K562 (cell line): ENCODE measurements at regions not wholly inside any gene's neighbourhood (a gene's known extent, or its start where the extent isn't known, plus 50 kb on each side); places are given as distances from the start of the nearest gene placed in this dataset.

ENCODE experiments used
- ATAC-seq: fragments of 200-7000 bp; cut with Tn5 transposase; 3 replicates; pipeline ENCODE4 v1.9.1; 2020; ENCODE audit warnings: moderate library complexity
- BruUV-seq: library from RNA; stranded (reverse); fragments of 400-500 nt; replicated peaks from 2 replicates; lab custom pipeline; 2021; lab: Mats Ljungman, UMichigan
- CTCF ChIA-PET: fragments of 300-600 bp; formaldehyde crosslinking; extraction: SDS; loops from one replicate; lab custom pipeline; 2021; ENCODE audit warnings: low intra/inter-chr PET ratio; lab: Yijun Ruan, JAX
- POLR2A ChIA-PET: fragments of 300-600, 350-650 bp; sonication (Branson Sonifier 250); formaldehyde crosslinking; extraction: SDS; loops from one replicate; lab custom pipeline; 2021; ENCODE audit warnings: antibody characterized with exemption, inconsistent platforms; lab: Yijun Ruan, JAX
- DNase-seq, 4 experiments: peaks; one replicate each; pipeline versions ENCODE4 v3.0.0 to v3.0.0-alpha.2; 2011 to 2018; ENCODE audit warnings: low spot score in 3 of 4, mixed read lengths in 3 of 4; ENCODE audit errors: extremely low read depth in 1 of 4
- FAIRE-seq: peaks from 2 replicates; lab custom pipeline; 2011; peaks lifted over from hg19 to GRCh38; lab: Jason Lieb, UNC
- H2AFZ ChIP-seq: 2 replicates; pipeline ENCODE4 v1.6.0; 2011; ENCODE audit warnings: low read depth, low read length, control low read depth, inconsistent platforms
- H3K27ac ChIP-seq: fragments of 200-600 bp; 3 replicates; pipeline ENCODE4 v1.8.0; 2011; ENCODE audit warnings: low read depth, mild to moderate bottlenecking, control low read depth, inconsistent platforms, low read length, moderate library complexity, mixed read lengths; ENCODE audit errors: extremely low read depth
- H3K27me3 ChIP-seq, 2 experiments: fragments of 300-600 bp in 1 of 2; 2 replicates in 1 of 2; 3 replicates in 1 of 2; pipeline versions ENCODE4 v1.6.0 to v1.8.0; 2011; ENCODE audit warnings: inconsistent platforms in 2 of 2, low read length in 2 of 2, mild to moderate bottlenecking in 1 of 2, mixed read lengths in 1 of 2, moderate library complexity in 1 of 2; ENCODE audit not compliant: control insufficient read depth in 2 of 2, insufficient read depth in 2 of 2
- H3K36me3 ChIP-seq: fragments of 300-600 bp; 3 replicates; pipeline ENCODE4 v1.8.0; 2011; ENCODE audit warnings: mild to moderate bottlenecking, low read length, inconsistent platforms; ENCODE audit not compliant: control insufficient read depth, insufficient read depth
- H3K4me1 ChIP-seq, 2 experiments: fragments of 200-600 bp in 1 of 2; replicated peaks in 1 of 2; 2 replicates in 1 of 2; 3 replicates in 1 of 2; pipeline versions ENCODE4 v1.5.1 to v1.8.0; 2011; ENCODE audit warnings: inconsistent platforms in 2 of 2, low read length in 2 of 2, mild to moderate bottlenecking in 1 of 2, mixed read lengths in 1 of 2, moderate library complexity in 1 of 2; ENCODE audit not compliant: control insufficient read depth in 2 of 2, insufficient read depth in 2 of 2
- H3K4me2 ChIP-seq: 2 replicates; pipeline ENCODE4 v1.6.1; 2011; ENCODE audit warnings: low read length, control low read depth, inconsistent platforms, mixed read lengths; ENCODE audit not compliant: insufficient read depth
- H3K4me3 ChIP-seq: fragments of 200-600 bp; sonication (generic), shearing (Covaris generic); 2 replicates; pipeline ENCODE4 v1.5.1; 2016; ENCODE audit warnings: control low read depth, inconsistent platforms
- H3K79me2 ChIP-seq: fragments of 200-600 bp; 3 replicates; pipeline ENCODE4 v1.8.0; 2011; ENCODE audit warnings: low read length, inconsistent platforms; ENCODE audit not compliant: control insufficient read depth, insufficient read depth
- H3K9ac ChIP-seq, 2 experiments: 2 replicates each; pipeline versions ENCODE4 v1.6.0 to v1.6.1; 2011; ENCODE audit warnings: low read depth in 2 of 2, low read length in 2 of 2, control low read depth in 1 of 2, inconsistent platforms in 1 of 2, mild to moderate bottlenecking in 1 of 2, mixed read lengths in 1 of 2; ENCODE audit not compliant: insufficient read depth in 1 of 2
- H3K9me1 ChIP-seq: one replicate; pipeline ENCODE4 v1.6.0; 2011; ENCODE audit warnings: inconsistent platforms, mild to moderate bottlenecking, low read length, moderate library complexity; ENCODE audit not compliant: control insufficient read depth, insufficient read depth
- H3K9me3 ChIP-seq: replicated peaks from 2 replicates; pipeline ENCODE4 v1.5.1; 2011; ENCODE audit warnings: low read depth, low read length, inconsistent platforms; ENCODE audit not compliant: control insufficient read depth, insufficient read depth
- H4K20me1 ChIP-seq: replicated peaks from 2 replicates; pipeline ENCODE4 v1.6.1; 2011; ENCODE audit warnings: low read length, inconsistent platforms, mixed read lengths; ENCODE audit not compliant: control insufficient read depth, insufficient read depth
- CC2D1A ChIP-seq: fragments of 450-650 bp; IDR thresholded peaks from 2 replicates; pipeline ENCODE4 v1.6.1; 2017; ENCODE audit warnings: mild to moderate bottlenecking
- CSDE1 ChIP-seq, 2 experiments: fragments of 450-650 bp; IDR thresholded peaks; 2 replicates each; pipeline ENCODE4 v1.6.1; 2016; ENCODE audit warnings: mild to moderate bottlenecking in 1 of 2
- TAL1 ChIP-seq: fragments of 450-650 bp; IDR thresholded peaks from 2 replicates; pipeline ENCODE4 v1.6.1; 2016; ENCODE audit warnings: mild to moderate bottlenecking
- YY1 ChIP-seq, 3 experiments: IDR thresholded peaks; 2 replicates each; pipeline ENCODE4 v1.6.1; 2011; ENCODE audit warnings: low read length in 2 of 3, mild to moderate bottlenecking in 2 of 3, moderate library complexity in 2 of 3, borderline replicate concordance in 1 of 3, control low read depth in 1 of 3, low read depth in 1 of 3; ENCODE audit not compliant: insufficient read depth in 3 of 3, insufficient replicate concordance in 2 of 3, control insufficient read depth in 1 of 3, insufficient read length in 1 of 3; ENCODE audit errors: extremely low read depth in 1 of 3
- ZBTB8A ChIP-seq: fragments of 450-650 bp; IDR thresholded peaks from 2 replicates; pipeline ENCODE4 v1.6.1; 2018; ENCODE audit warnings: mild to moderate bottlenecking, moderate library complexity; ENCODE audit not compliant: partially characterized antibody
- in situ Hi-C: fragments of 300-500 bp; cut with MboI; formaldehyde crosslinking; loops from 4 replicates; pipeline ENCODE4 v1.15.0; 2018; ENCODE audit warnings: inconsistent platforms, mixed read lengths
- intact Hi-C: fragments of 100-400 bp; cut with micrococcal nuclease; formaldehyde crosslinking; loops from 2 replicates; pipeline ENCODE4 v1.14.2; 2022
- TF ChIP-seq, protein P1 (sequence below): fragments of 450-650 bp; formaldehyde crosslinking; IDR thresholded peaks from 2 replicates; pipeline ENCODE4 v1.4.0; 2020; ENCODE audit warnings: mild to moderate bottlenecking, moderate library complexity
- TF ChIP-seq, protein P2 (sequence below), 2 experiments: fragments of 200-800 bp in 1 of 2; sonication (Bioruptor generic) in 1 of 2; sonication (generic) in 1 of 2; formaldehyde crosslinking in 1 of 2; IDR thresholded peaks in 1 of 2; conservative IDR thresholded peaks in 1 of 2; 2 replicates each; pipeline versions ENCODE4 v1.5.0 to v1.6.1; 2016 to 2020; ENCODE audit warnings: missing compliant biosample characterization in 1 of 2, missing genetic modification characterization in 1 of 2, missing genetic modification reagents in 1 of 2
- TF ChIP-seq, protein P3 (sequence below): fragments of 450-650 bp; IDR thresholded peaks from 2 replicates; pipeline ENCODE4 v1.7.1; 2018; ENCODE audit warnings: mild to moderate bottlenecking, low read depth; ENCODE audit not compliant: partially characterized antibody

DNA sequence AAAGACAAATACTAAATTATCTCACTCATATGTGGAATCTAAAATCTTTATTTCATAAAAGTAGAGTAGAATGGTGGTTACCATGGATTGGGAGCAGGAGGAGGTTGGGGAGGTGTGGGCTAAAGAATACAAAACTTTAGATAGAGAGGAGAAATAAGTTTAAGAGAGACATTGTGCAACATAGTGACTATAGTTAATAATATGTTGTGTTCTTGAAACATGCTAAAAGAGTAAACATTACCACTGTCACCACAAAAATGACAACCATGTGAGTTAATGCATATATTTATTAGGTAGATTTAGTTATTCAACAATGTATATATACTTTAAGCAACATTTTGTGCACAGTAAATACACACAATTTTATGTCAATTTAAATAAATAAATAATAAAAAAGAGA, 128.5 kb upstream of the COL3A1 start:
- H3K36me3 ChIP-seq = no peaks in the 10 kb centered on the region
- no peaks in the 10 kb centered on the region for H3K9me3 ChIP-seq
- no peak for FAIRE-seq
- DNase-seq = no peak
- H3K27me3 ChIP-seq = no peaks in the 10 kb centered on the region
- H2AFZ ChIP-seq = no peak overlapping the region
- H3K9ac ChIP-seq = no peak overlapping the region
- ChIA-PET CTCF (no interaction called here), POLR2A (no interaction called here)
- H3K4me1 ChIP-seq = no peaks in the 10 kb centered on the region
- no peaks in the 10 kb centered on the region for H3K9me1 ChIP-seq
- no peak overlapping the region for H3K4me2 ChIP-seq
- no peak overlapping the region for H3K4me3 ChIP-seq
- no TSS peak for BruUV-seq
- H3K79me2 ChIP-seq = no peaks in the 10 kb centered on the region
- no peak for ATAC-seq
- in situ Hi-C loops = no loop called here
- TF ChIP-seq YY1 (IDR thresholded peaks at IDR 0.05; ENCODE audit: borderline replicate concordance in 1 of 3, control insufficient read depth in 1 of 3, extremely low read depth in 1 of 3, insufficient read depth in 3 of 3, insufficient read length in 1 of 3, insufficient replicate concordance in 2 of 3, low read depth in 1 of 3, low read length in 2 of 3) (no peak), TAL1 (no peak), CC2D1A (no peak), ZBTB8A (no peak), CSDE1 (IDR thresholded peaks at IDR 0.05) (no peak)
- TF ChIP-seq, protein P1, sequence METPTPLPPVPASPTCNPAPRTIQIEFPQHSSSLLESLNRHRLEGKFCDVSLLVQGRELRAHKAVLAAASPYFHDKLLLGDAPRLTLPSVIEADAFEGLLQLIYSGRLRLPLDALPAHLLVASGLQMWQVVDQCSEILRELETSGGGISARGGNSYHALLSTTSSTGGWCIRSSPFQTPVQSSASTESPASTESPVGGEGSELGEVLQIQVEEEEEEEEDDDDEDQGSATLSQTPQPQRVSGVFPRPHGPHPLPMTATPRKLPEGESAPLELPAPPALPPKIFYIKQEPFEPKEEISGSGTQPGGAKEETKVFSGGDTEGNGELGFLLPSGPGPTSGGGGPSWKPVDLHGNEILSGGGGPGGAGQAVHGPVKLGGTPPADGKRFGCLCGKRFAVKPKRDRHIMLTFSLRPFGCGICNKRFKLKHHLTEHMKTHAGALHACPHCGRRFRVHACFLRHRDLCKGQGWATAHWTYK = no peak
- TF ChIP-seq, protein P2, sequence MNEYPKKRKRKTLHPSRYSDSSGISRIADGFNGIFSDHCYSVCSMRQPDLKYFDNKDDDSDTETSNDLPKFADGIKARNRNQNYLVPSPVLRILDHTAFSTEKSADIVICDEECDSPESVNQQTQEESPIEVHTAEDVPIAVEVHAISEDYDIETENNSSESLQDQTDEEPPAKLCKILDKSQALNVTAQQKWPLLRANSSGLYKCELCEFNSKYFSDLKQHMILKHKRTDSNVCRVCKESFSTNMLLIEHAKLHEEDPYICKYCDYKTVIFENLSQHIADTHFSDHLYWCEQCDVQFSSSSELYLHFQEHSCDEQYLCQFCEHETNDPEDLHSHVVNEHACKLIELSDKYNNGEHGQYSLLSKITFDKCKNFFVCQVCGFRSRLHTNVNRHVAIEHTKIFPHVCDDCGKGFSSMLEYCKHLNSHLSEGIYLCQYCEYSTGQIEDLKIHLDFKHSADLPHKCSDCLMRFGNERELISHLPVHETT (CRISPR knock-in tag; conservative IDR thresholded peaks at IDR 0.05 in 1 of 2, IDR thresholded peaks at IDR 0.05 in 1 of 2) = no peak
- TF ChIP-seq, protein P3, sequence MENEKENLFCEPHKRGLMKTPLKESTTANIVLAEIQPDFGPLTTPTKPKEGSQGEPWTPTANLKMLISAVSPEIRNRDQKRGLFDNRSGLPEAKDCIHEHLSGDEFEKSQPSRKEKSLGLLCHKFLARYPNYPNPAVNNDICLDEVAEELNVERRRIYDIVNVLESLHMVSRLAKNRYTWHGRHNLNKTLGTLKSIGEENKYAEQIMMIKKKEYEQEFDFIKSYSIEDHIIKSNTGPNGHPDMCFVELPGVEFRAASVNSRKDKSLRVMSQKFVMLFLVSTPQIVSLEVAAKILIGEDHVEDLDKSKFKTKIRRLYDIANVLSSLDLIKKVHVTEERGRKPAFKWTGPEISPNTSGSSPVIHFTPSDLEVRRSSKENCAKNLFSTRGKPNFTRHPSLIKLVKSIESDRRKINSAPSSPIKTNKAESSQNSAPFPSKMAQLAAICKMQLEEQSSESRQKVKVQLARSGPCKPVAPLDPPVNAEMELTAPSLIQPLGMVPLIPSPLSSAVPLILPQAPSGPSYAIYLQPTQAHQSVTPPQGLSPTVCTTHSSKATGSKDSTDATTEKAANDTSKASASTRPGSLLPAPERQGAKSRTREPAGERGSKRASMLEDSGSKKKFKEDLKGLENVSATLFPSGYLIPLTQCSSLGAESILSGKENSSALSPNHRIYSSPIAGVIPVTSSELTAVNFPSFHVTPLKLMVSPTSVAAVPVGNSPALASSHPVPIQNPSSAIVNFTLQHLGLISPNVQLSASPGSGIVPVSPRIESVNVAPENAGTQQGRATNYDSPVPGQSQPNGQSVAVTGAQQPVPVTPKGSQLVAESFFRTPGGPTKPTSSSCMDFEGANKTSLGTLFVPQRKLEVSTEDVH = no peak
- intact Hi-C loops = no loop called here
- no peaks in the 10 kb centered on the region for H4K20me1 ChIP-seq
- H3K27ac ChIP-seq = no peak overlapping the region
